NAMALWA (cell line): ENCODE measurements at regions not wholly inside any gene's neighbourhood (a gene's known extent, or its start where the extent isn't known, plus 50 kb on each side); places are given as distances from the start of the nearest gene placed in this dataset.
"Not testable (repeated sequence)": the region's sequence is repeated elsewhere in the genome, so short reads cannot be mapped to it uniquely, and the experiment has no call there.

ENCODE experiments used
- DNase-seq: peaks from one replicate; pipeline ENCODE4 v3.0.0-alpha.2; 2015; ENCODE audit warnings: low spot score

DNA sequence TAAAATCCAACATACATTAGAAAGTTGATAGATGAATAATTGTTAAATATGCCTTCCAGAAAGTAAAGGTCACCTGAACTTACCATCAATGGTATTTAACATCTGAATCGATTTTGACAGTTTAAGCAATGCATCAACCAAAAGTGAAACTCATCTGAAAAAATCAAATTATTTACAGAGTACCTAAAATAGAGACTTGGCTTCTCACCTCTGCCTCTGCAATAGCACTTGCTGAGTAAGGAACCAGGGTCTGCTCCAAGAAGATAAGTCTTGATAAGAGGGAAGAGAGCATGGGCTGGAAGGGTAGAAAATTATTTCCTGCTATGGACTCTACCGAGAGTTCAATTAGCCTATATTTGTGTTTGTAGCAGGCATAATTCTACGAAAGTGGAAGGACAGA lies 868.3 kb downstream of the STIM2 start:
- no peak for DNase-seq

DNA sequence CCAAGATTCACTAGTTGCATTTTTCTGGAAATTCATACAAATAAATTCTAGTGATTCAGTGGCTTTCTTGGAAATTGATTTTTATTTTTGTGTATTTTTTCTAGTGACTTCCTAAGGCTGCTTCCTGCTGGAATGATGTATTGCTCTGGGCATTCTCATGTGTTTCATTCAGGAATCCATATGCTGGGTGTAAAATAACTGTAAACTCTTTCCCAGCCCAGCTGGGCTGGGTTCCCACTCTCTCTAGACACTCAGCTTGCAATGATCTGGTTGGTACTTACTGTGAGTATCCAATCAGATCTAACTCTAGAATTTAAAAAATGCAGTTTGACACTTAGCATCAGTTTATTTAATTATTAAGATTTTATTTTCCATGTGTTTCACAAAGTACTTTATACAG lies 882.2 kb downstream of the STIM2 start:
- no peak for DNase-seq

DNA sequence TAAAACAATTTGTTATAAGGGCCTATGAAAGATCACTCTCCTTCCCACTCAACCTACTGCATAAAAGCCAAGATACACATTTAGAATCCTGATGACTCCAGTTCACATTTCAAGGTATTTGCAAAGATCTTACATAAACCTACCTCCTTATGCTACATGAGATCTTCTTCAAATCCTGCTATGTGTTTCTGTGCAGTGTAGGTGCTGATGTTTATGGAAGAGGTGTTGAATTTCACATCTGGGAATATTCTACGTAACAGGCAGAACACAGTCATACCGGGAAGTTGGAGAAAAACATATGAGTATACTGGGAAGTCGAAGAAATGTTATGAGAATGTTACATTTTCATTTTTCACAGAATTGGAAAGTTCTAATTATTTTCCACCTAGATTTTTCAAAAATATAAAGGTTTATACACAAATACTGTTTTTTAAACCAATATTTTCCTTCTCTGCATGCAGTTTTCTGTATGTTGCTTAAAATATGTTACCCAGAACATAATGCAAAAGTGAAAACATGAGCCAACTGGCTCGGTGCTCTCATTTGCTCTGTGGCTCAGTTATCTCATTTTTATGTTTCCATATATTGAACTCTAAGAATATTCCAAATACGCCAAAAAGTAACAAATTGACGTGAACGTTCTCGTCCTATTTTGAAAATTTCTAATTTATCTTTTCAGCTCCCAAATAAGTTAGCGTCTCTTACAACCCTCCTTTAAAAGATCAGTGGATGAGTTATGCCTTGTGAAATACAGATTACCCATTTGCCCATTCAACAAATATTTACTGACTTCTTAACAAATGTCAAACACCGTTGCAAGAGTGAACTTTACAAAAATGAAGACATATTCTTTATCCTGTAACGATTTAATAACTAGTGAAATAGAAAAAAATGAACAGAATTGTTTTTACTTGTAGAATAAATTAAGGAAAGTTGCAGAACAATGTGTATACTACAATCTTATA lies 899.3 kb downstream of the STIM2 start:
- no peak for DNase-seq

DNA sequence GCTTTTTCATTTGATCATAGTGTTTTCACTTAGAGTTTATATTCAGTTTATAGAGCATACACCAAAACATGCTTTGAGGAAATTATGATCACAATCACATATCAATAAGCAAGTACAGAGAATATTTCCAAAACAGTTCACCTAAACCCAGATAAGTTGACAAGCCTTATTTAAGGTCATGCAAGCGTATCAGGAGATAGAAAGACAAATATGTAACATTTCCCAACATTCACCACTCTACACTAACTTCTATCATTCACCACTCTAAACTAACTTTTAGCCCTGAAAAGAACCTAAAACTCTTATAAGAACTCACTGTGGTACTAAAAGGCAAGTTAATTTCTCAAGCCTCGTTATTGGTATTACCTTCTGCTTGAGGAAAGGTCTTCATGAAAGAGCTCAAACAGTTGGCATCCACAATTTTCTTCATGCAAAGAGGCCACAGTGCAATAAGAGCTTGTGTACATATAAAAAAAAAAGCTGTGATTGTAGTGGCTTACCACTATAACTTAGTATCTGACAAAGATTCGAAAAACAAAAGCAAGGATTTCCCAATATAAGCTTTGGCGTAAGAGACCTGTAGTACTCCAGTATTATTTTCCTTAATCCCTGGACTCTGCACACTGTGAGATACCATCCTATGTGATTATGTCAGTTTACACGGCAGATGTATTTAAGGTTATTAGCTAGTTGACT lies 903.3 kb downstream of the STIM2 start:
- no peak for DNase-seq

DNA sequence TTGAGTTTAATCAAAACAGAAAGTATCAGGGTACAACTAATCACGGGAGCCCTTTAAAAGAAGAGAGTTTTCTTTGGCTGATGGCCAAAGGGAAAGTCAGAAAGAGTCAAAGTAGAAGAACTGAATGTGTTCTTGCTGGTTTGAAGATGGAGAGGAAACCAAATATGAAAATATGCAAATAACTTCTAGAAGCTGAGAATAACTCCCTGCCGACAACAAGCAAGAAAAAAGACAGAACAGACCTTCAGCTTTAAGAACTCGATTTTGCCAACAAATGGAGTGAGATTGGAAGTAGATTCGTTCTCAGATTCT lies 903.8 kb downstream of the STIM2 start:
- no peak for DNase-seq

DNA sequence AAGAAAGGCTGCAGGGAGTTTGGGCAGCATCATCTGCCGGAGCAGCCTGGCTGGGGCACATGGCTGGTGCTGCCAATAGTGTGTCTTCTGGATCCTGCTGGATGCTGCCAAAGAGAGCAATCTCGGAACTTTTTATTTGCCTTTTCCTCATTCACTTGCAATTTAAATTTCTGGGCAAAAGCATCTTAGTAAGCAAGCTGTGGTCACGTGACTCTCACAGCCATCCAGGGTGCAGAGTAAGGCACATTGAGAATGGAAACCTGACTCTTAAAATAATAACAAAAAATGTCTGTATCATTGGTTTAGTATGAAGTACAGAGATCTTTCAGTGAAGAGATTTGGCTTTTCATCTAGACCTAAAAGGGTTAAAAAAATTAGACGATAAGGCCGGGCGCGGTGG lies 910.3 kb downstream of the STIM2 start:
- DNase-seq: no peak

DNA sequence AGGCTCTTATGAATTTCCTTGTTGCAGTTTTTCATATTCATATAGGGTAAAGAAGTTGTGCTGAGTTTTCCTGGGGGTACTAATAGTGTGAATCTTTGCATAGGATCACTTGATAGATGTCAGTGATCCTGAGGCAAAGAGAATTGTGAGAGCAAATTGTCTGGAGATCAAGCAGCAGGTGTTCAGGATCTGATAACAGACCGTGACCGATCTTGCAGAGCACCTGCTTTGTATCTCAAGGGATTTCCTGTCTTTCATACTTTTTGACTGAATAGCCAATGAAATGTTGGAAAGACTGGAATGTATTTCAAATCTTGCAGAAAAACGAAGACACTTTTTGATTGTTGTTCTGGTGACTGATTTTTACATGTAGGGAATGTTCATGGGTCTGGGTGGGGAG lies 914.5 kb downstream of the STIM2 start:
- DNase-seq: no peak

DNA sequence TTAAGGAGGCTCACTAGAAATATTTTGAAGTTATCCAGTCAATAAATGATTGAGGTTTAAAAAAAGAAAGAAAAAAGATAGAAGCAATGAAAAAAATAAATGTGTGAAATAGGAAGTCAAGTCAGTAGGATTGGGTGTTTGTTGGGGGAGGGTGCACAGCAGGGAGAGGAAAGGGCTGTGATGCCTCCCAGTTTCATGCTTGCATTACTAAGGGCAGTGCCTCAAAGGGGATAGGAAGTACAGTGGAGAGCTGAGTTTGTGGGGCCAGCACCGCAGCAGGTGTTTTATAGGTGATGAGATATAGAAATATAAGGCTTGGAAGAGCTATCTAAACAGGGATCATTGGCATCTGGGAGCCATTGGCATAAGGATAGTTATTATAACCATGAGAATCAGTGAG lies 919.2 kb downstream of the STIM2 start:
- DNase-seq: no peak

DNA sequence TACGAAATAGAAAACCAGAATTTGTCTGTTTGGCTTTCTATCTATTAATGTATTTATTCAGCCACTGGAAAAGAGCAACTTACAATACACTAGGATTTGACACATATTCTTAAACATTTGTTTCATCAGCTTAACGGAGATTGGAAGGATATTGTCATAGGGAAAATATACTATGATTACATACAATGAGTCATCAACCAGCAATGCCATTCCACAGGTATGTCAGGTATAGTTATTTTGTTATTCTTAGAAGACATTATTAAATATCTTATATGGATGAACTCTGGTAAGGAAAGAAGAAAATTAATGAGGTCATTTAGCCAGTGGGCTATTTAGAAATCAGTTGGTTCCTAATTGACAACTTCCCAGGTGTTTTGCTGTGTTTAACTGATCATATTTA lies 926.6 kb downstream of the STIM2 start:
- no peak for DNase-seq

DNA sequence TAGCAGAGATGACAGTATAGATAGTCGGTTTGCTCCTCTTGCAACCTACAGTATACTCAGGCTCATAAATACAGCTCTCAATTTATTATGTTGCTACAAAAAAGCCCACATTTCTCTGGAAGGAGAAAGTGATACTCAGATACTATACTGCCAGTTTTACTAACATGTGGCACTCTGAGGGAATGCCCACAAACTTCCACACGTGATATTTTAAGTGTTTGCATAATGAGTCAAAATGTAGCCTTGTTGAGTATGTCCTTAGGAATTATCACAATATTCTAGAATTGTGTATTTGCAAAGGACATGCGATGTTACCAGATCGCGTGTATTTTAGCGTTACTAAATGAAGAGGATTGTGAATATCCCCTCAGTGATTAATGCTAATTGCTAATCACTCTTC lies 929.1 kb downstream of the STIM2 start:
- DNase-seq: no peak

DNA sequence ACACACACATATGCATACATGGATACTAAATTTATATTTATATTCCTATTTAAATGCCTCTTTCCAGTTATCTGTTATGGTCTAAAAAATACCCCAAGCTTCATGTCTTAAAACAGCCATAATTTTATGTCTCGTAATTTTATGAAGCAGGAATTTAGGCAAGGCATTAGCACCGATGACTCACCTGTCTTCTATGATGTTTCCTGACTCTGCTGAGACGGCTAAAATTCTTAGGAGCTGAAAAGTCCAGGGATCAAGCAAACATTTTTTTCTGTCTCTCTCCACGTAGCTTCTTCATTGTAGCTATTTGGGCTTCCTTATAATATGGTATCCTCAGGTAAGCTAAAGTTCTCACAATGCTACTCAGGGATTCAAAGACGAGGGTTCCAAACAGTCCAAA lies 930.3 kb downstream of the STIM2 start:
- DNase-seq: no peak

DNA sequence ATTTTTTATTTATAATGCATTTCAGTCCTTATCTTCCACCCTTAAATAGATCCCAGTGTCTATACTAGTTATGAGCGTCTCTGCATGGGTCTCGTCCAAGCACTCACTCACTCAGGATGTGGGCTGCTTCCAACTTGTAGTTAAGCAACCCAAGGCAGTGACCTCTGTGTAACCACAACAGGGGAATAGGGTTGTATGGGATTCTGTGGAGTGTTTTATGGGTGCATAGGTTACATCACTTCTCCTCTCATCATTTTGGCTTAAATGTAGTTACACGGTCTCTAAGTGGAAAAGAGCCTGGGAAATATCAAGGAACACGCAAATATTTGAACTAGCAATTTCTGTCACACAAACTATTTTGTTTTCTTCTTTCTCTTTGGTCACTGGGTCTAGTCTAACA lies 931.0 kb downstream of the STIM2 start:
- no peak for DNase-seq

DNA sequence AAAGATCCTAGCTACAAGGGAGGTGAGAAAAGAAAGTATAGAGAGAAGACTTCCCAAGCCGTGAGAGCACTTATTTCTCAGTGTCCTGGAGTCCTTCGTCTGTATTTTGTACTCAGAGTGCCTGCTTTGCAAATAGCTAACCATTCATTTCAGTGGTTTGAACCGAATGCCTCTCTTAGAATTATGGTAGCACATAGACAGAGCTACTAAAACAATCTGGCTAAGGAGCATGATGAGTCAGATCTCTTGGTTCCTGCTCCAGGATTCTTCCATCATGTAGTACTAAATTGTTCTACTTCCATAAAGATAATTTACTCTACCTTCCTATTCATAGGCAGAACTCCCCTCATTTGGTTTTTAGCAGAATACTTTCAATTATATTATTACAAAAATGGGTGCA lies 946.6 kb downstream of the STIM2 start:
- DNase-seq: no peak

DNA sequence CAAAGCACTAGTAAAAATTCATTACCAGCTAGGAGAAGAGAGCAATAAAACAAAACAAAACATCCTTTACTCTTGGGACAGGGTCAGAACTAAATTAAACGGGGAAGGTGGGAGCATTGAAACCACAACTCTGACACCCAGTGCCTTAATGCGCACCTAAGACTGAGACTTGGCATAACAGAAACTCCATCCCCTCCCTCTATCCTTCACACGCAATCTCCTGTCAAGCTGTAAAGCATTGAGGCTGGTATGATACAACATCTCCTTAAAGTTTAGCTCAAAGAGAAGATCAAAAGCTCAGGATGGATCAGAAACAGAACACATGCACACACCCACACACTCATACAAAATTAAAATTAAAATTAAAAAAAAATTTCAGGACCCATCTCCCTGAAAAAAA lies 951.3 kb downstream of the STIM2 start:
- DNase-seq: no peak

DNA sequence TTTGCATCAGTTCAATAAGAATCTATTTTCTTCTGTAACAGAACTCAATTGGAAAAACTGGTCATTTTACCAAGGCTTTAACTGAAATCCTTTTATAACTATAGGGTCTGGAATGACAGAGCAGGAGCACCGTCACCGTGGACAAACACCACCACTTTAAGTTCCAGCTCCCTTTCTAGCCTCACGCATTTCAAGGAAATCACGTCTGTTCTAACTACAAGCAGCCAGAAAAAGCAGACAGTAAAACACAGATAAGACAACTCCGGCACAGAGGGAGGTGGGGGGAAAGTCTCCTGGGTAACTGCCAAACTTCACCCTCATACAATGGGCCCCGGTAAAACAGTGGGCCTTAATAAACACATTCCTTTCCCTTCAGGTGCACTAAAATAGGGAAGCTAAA lies 952.6 kb downstream of the STIM2 start:
- DNase-seq: not testable (repeated sequence)

DNA sequence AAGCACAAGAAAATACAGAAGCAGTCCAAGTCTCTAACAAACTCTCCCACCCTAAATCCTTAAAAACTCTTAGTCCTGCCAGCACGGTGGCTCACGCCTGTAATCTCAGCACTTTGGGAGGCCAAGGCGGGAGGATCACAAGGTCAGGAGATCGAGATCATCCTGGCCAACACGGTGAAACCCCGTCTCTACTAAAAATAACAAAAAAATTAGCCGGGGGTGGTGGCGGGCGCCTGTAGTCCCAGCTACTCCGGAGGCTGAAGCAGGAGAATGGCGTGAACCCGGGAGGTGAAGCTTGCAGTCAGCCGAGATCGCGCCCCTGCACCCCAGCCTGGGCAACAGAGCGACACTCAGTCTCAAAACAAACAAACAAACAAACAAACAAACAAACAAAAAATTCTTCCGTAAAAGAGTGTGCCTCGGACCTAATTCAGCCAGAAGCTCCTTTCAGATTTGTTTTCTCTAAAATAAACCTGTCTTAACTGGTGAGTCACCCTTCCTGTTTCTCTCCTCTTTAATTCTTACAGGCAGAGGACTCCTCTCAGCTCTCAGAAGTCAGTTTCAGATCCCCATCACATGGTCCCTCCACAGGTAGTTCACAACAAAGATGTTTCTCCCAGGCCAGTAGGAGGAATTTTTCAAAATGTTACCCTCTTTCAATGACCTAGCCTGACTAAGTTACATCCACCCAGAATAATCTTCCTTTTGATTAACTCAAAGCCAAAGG lies 953.2 kb downstream of the STIM2 start:
- not testable (repeated sequence) for DNase-seq

DNA sequence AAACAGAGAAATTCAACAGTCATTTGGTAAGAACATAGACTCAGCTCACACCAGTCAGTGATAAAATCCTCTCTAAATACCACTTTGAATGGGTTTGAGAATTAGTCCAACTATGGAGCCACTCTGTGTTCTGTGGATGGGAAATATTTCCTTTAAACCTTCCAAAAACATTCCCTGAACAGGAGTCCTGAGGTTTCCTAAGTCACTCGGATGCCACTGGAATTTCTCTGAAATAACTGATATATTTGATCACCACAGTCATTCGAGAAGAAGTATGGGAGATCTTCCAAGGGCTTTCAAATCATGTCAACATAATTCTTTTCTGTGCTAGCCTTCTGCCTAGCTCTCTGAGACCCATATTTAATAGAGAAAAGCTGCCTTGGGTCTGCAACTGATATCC lies 958.6 kb downstream of the STIM2 start:
- DNase-seq: no peak

DNA sequence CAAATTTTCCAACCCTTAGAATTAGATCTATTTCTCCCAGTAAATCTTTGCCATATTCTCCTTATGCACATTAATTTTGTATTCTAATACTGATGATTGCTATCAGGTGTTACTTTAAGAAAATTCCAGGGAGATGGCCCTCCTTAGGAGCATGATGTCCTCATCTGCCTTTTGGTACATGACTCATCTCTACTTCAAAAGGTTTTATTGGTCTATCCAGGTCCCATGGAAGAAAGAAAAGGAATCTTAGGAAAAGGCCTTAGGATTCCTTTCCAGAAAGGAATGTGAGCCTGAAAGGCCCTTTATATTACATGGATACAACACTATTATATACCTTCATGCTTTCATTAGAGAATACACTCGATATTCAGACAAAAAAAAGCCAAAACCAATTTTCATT lies 968.2 kb downstream of the STIM2 start:
- no peak for DNase-seq

DNA sequence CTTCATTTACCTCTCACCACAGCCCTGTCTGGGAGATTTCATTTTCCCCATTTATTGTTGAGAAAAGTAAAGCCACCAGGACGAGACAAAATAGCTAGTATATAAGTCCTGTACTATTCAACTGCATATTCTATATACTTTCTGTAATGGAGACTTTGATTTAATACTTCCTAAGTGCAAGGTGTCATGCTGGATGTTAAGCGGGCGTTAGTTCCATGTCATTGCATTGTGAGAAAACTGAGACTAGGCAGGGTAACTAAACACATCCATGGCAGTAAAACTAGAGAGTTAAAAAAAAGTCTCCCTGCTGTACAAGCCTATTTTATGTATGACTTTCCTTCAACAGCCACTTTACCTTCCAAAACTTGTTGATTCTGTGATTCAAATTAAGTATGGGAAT lies 969.6 kb downstream of the STIM2 start:
- no peak for DNase-seq

DNA sequence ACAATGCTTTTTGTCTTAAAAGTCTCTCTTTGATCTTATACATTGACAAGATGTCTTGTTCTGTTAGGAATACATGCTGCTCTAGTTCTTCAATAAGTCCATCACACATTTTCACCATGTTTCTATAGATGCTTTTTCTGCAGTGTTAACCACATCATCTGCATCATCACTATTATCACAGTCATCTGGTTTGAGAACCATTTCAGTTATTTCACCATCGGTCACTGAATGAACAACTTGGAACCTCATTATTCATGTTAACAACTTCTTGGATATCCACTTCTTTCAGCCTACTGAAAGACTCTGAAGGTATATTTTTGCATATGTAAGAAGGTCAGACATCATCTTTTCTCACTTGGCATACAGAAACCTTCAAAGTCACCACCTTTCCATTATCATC lies 975.2 kb downstream of the STIM2 start:
- DNase-seq: no peak

DNA sequence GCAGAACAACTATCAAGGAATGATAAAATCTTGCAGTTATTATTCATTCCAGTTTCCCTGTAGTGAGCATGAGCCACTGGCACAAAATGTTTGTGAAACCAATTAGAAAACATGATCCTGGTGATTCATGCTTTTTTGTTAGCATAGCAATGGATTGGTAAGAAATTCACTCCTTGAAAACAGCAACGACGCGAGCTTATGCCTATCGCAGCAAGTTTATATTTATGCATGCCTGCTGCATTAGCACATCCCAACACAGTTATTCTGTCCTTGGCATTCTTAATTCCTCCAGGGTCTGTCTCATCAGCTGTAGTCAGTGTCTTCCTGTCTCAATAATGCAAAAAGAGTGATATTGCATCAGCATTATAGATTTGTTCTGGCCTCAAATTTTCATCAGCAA lies 975.9 kb downstream of the STIM2 start:
- DNase-seq: no peak

DNA sequence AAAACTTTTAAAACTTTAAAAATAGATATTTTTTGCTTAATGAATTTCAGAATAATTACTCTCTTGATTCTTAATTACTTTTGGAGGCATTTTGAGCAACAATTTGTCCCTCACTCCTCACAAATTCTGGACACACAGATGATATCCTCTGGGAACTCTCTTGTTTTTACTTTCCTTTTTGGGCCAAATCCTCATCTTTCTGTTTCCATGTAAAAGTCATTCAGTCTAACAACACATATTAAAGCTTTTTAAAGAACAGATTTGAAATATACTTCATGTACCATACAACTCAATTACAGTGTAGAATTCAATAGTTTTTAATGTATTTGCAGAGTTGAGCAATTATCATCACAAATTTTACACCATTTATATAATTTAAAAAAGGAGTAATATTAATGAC lies 983.1 kb downstream of the STIM2 start:
- no peak for DNase-seq

DNA sequence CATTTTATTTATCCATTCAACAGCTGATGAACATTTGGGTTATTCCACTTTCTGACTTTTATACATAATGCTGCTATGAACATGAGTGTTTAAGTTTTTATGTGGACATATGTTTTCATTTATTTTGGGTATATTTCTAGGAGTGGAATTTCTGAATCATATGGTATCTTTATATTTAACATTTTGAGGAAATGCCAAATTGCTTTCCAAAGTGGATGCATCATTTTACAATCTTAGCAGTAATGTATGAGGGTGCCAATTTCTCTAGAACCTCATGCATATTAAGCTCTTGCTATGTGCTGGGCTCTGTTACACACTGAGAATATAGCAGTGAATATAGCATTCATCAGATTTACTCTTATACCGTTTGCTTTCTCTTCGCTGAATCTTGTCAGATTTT lies 983.7 kb downstream of the STIM2 start:
- no peak for DNase-seq
